Astrocyte (in vitro differentiated cells and primary cell): ENCODE measurements at regions not wholly inside any gene's neighbourhood (a gene's known extent, or its start where the extent isn't known, plus 50 kb on each side); places are given as distances from the start of the nearest gene placed in this dataset.
"Not testable (repeated sequence)": the region's sequence is repeated elsewhere in the genome, so short reads cannot be mapped to it uniquely, and the experiment has no call there.

ENCODE experiments used
- DNase-seq: peaks from one replicate; pipeline ENCODE4 v3.0.0-alpha.2; 2010; ENCODE audit warnings: low read depth
- FAIRE-seq: peaks from 2 replicates; lab custom pipeline; 2011; peaks lifted over from hg19 to GRCh38; lab: Jason Lieb, UNC
- H2AFZ ChIP-seq: 2 replicates; pipeline ENCODE4 v1.6.0; 2012; ENCODE audit warnings: low read depth, low read length, inconsistent platforms
- H3K27ac ChIP-seq: 2 replicates; pipeline ENCODE4 v1.5.1; 2011; ENCODE audit warnings: low read depth, low read length, inconsistent platforms
- H3K27me3 ChIP-seq: 2 replicates; pipeline ENCODE4 v1.6.0; 2011; ENCODE audit warnings: low read length, inconsistent platforms; ENCODE audit not compliant: insufficient read depth
- H3K36me3 ChIP-seq: 2 replicates; pipeline ENCODE4 v1.5.1; 2011; ENCODE audit warnings: low read length, inconsistent platforms; ENCODE audit not compliant: insufficient read depth
- H3K4me1 ChIP-seq: 2 replicates; pipeline ENCODE4 v1.5.1; 2011; ENCODE audit warnings: low read length, inconsistent platforms; ENCODE audit not compliant: insufficient read depth
- H3K4me2 ChIP-seq: 2 replicates; pipeline ENCODE4 v1.6.0; 2012; ENCODE audit warnings: low read length, inconsistent platforms
- H3K4me3 ChIP-seq: 2 replicates; pipeline ENCODE4 v1.5.1; 2011; ENCODE audit warnings: low read depth, mild to moderate bottlenecking, low read length, inconsistent platforms; ENCODE audit not compliant: insufficient read depth
- H3K79me2 ChIP-seq: 2 replicates; pipeline ENCODE4 v1.6.0; 2012; ENCODE audit warnings: mild to moderate bottlenecking, low read length, inconsistent platforms; ENCODE audit not compliant: insufficient read depth
- H3K9ac ChIP-seq: 2 replicates; pipeline ENCODE4 v1.6.0; 2012; ENCODE audit warnings: mild to moderate bottlenecking, low read length, inconsistent platforms
- H3K9me3 ChIP-seq: 2 replicates; pipeline ENCODE4 v1.5.1; 2012; ENCODE audit warnings: low read depth, mild to moderate bottlenecking, low read length, inconsistent platforms; ENCODE audit not compliant: insufficient read depth
- H4K20me1 ChIP-seq: 2 replicates; pipeline ENCODE4 v1.6.0; 2012; ENCODE audit warnings: low read length, inconsistent platforms; ENCODE audit not compliant: insufficient read depth
- H3K27ac Mint-ChIP-seq: one replicate; pipeline ENCODE4 v1.8.0; 2021; ENCODE audit warnings: mild to moderate bottlenecking, mixed read lengths; ENCODE audit not compliant: unreplicated experiment
- H3K27me3 Mint-ChIP-seq: one replicate; pipeline ENCODE4 v1.8.0; 2021; ENCODE audit warnings: low read depth, mixed read lengths; ENCODE audit not compliant: unreplicated experiment
- H3K36me3 Mint-ChIP-seq: one replicate; pipeline ENCODE4 v1.8.0; 2021; ENCODE audit warnings: low read depth, mixed read lengths; ENCODE audit not compliant: unreplicated experiment
- H3K4me1 Mint-ChIP-seq: one replicate; pipeline ENCODE4 v1.8.0; 2021; ENCODE audit warnings: low read depth, mixed read lengths; ENCODE audit not compliant: unreplicated experiment
- H3K4me3 Mint-ChIP-seq: one replicate; pipeline ENCODE4 v1.8.0; 2021; ENCODE audit warnings: mild to moderate bottlenecking, moderate library complexity, mixed read lengths; ENCODE audit not compliant: unreplicated experiment
- H3K9me3 Mint-ChIP-seq: one replicate; pipeline ENCODE4 v1.8.0; 2021; ENCODE audit warnings: mild to moderate bottlenecking, mixed read lengths; ENCODE audit not compliant: unreplicated experiment

DNA sequence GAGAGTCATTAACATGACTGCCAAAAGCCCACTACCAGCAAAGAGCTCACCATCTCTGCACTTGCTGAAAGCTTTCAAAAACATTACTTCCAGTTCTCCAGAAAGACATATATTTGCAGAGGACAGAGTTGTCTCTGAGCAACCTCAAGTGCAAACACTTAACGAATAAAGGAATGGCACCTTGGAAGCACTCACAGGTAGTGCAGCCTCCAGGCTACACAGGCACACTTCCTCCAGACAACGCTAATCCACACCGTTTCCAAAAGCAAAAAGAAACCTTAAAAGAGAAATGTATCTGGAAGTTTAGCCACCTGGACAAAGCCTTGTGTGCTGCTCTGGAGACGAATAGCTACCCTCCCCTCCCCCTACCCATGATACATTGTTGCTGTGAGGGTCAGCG is 53.1 kb downstream of the HSFY2 start:
- H3K9me3 Mint-ChIP-seq, H3K27me3 ChIP-seq, H2AFZ ChIP-seq, H3K4me1 ChIP-seq, H3K9me3 ChIP-seq, H3K27ac Mint-ChIP-seq, H3K9ac ChIP-seq, H3K4me3 ChIP-seq, H3K36me3 Mint-ChIP-seq, H3K4me3 Mint-ChIP-seq, H3K27me3 Mint-ChIP-seq, H4K20me1 ChIP-seq, DNase-seq, H3K4me2 ChIP-seq, H3K4me1 Mint-ChIP-seq, H3K27ac ChIP-seq, H3K36me3 ChIP-seq, H3K79me2 ChIP-seq, FAIRE-seq: not testable (repeated sequence)
